B cell (primary cell): ENCODE measurements at regions not wholly inside any gene's neighbourhood (a gene's known extent, or its start where the extent isn't known, plus 50 kb on each side); places are given as distances from the start of the nearest gene placed in this dataset.

Source experiments
- ATAC-seq: fragments of 200-7000 bp; cut with Tn5 transposase; one replicate; pipeline ENCODE4 v1.10.0; 2021; ENCODE audit warnings: low read depth, mild to moderate bottlenecking, moderate number of reproducible peaks, moderate library complexity
- CTCF ChIA-PET: fragments of 350-600 bp; sonication (Branson Sonifier 250); formaldehyde crosslinking; loops from one replicate; lab custom pipeline; 2021; ENCODE audit warnings: antibody characterized with exemption, inconsistent platforms; lab: Charles Lee
- POLR2A ChIA-PET: fragments of 350-600 bp; sonication (Branson Sonifier 250); formaldehyde crosslinking; loops from one replicate; lab custom pipeline; 2021; ENCODE audit warnings: antibody characterized with exemption; lab: Charles Lee
- DNase-seq: peaks from one replicate; pipeline ENCODE4 v3.0.0; 2013
- H2AFZ ChIP-seq: 2 replicates; pipeline ENCODE4 v1.6.1; 2012; ENCODE audit warnings: mild to moderate bottlenecking, low read depth, low read length; ENCODE audit not compliant: insufficient read depth, poor library complexity, severe bottlenecking
- H3K27ac ChIP-seq, 2 donors: 1 replicate in 1 of 2; 2 replicates in 1 of 2; pipeline ENCODE4 v1.5.1; 2012 to 2013; ENCODE audit warnings: low read length in 2 of 2, mild to moderate bottlenecking in 2 of 2, moderate library complexity in 1 of 2
- H3K27me3 ChIP-seq, 4 experiments: fragments of 200-600 bp in 1 of 4; sonication (generic) in 1 of 4; replicated peaks in 1 of 4; 1 replicate in 2 of 4; 2 replicates in 2 of 4; pipeline versions ENCODE4 v1.6.1 to v1.7.0; 2013 to 2016; ENCODE audit warnings: low read length in 3 of 4, mild to moderate bottlenecking in 2 of 4, mixed read lengths in 1 of 4, moderate library complexity in 1 of 4; ENCODE audit not compliant: insufficient read depth in 4 of 4, control insufficient read depth in 3 of 4; ENCODE audit errors: control extremely low read depth in 1 of 4
- H3K36me3 ChIP-seq, 2 experiments: replicated peaks in 1 of 2; 1 replicate in 1 of 2; 2 replicates in 1 of 2; pipeline versions ENCODE4 v1.6.1 to v1.7.1; 2013; ENCODE audit warnings: low read length in 1 of 2; ENCODE audit not compliant: insufficient read depth in 2 of 2, control insufficient read depth in 1 of 2; ENCODE audit errors: control extremely low read depth in 1 of 2, extremely low read depth in 1 of 2
- H3K4me1 ChIP-seq, 2 donors: fragments of 200-600 bp in 1 of 2; sonication (generic) in 1 of 2; 1 replicate in 1 of 2; 2 replicates in 1 of 2; pipeline versions ENCODE4 v1.5.1 to v1.6.1; 2013 to 2017; ENCODE audit warnings: low read length in 2 of 2; ENCODE audit not compliant: control insufficient read depth in 2 of 2, insufficient read depth in 2 of 2
- H3K4me2 ChIP-seq: replicated peaks from 2 replicates; pipeline ENCODE3; 2012; ENCODE audit warnings: mild to moderate bottlenecking, low read depth, low read length; ENCODE audit not compliant: poor library complexity, severe bottlenecking
- H3K4me3 ChIP-seq, 5 experiments: fragments of 200-600 bp in 1 of 5; sonication (generic) in 1 of 5; 1 replicate in 3 of 5; 2 replicates in 2 of 5; pipeline versions ENCODE4 v1.5.1 to v1.7.0; 2011 to 2016; ENCODE audit warnings: low read length in 4 of 5, mild to moderate bottlenecking in 4 of 5, low read depth in 2 of 5, control low read depth in 1 of 5, moderate library complexity in 1 of 5; ENCODE audit not compliant: insufficient read depth in 1 of 5; ENCODE audit errors: control extremely low read depth in 1 of 5, extremely low read depth in 1 of 5
- H3K79me2 ChIP-seq: fragments of 200-600 bp; sonication (generic); one replicate; pipeline ENCODE4 v1.6.0; 2016; ENCODE audit warnings: low read length; ENCODE audit not compliant: control insufficient read depth, insufficient read depth
- H3K9ac ChIP-seq: fragments of 200-600 bp; sonication (generic); 2 replicates; pipeline ENCODE4 v1.6.1; 2017; ENCODE audit warnings: mild to moderate bottlenecking, low read length, moderate library complexity
- H3K9me3 ChIP-seq, 3 donors: one replicate each; pipeline versions ENCODE4 v1.6.1 to v1.7.1; 2013; ENCODE audit warnings: low read length in 2 of 3; ENCODE audit not compliant: control insufficient read depth in 2 of 3, insufficient read depth in 1 of 3; ENCODE audit errors: control extremely low read depth in 1 of 3
- H4K20me1 ChIP-seq: 2 replicates; pipeline ENCODE4 v1.6.0; 2012; ENCODE audit warnings: mild to moderate bottlenecking, low read length; ENCODE audit not compliant: insufficient read depth, control insufficient read depth, poor library complexity, severe bottlenecking
- H3K27ac Mint-ChIP-seq: one replicate; pipeline ENCODE4 v1.8.0; 2021; ENCODE audit warnings: mixed read lengths
- H3K27me3 Mint-ChIP-seq: one replicate; pipeline ENCODE4 v1.8.0; 2021; ENCODE audit warnings: mixed read lengths
- H3K4me1 Mint-ChIP-seq: one replicate; pipeline ENCODE4 v1.8.0; 2021; ENCODE audit warnings: mixed read lengths
- H3K4me3 Mint-ChIP-seq: one replicate; pipeline ENCODE4 v1.8.0; 2021; ENCODE audit warnings: mixed read lengths
- H3K9me3 Mint-ChIP-seq: one replicate; pipeline ENCODE4 v1.8.0; 2022; ENCODE audit warnings: mixed read lengths; ENCODE audit not compliant: insufficient read depth
- EZH2 ChIP-seq: IDR thresholded peaks from 2 replicates; pipeline ENCODE4 v1.6.1; 2012; ENCODE audit warnings: borderline replicate concordance, low read depth, mild to moderate bottlenecking, moderate library complexity, low read length; ENCODE audit not compliant: insufficient read depth, poor library complexity, severe bottlenecking
- WGBS: methylation state at CpG from one replicate; pipeline ENCODE4 v1.1.5; 2013; ENCODE audit warnings: missing lambda C conversion rate; ENCODE audit not compliant: insufficient coverage; 5-methylcytosine and 5-hydroxymethylcytosine counted together
- intact Hi-C: fragments of 100-400 bp; cut with micrococcal nuclease; formaldehyde crosslinking; loops from one replicate; pipeline ENCODE4 v1.10.0; 2022
- TF ChIP-seq, protein P1 (sequence below): fragments of 200-600 bp; IDR thresholded peaks from one replicate; pipeline ENCODE4 v1.8.0; 2022; ENCODE audit warnings: antibody characterized with exemption, mild to moderate bottlenecking

GRCh38 chr2:56816666-56817065 lies 632.9 kb downstream of the CCDC85A start:
- no peak for TF ChIP-seq EZH2
- TF ChIP-seq, protein P1, sequence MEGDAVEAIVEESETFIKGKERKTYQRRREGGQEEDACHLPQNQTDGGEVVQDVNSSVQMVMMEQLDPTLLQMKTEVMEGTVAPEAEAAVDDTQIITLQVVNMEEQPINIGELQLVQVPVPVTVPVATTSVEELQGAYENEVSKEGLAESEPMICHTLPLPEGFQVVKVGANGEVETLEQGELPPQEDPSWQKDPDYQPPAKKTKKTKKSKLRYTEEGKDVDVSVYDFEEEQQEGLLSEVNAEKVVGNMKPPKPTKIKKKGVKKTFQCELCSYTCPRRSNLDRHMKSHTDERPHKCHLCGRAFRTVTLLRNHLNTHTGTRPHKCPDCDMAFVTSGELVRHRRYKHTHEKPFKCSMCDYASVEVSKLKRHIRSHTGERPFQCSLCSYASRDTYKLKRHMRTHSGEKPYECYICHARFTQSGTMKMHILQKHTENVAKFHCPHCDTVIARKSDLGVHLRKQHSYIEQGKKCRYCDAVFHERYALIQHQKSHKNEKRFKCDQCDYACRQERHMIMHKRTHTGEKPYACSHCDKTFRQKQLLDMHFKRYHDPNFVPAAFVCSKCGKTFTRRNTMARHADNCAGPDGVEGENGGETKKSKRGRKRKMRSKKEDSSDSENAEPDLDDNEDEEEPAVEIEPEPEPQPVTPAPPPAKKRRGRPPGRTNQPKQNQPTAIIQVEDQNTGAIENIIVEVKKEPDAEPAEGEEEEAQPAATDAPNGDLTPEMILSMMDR, result no peak
- ChIA-PET CTCF (no interaction called here), POLR2A (no interaction called here)
- H4K20me1 ChIP-seq, result no peaks in the 10 kb centered on the region
- Mint-ChIP-seq H3K4me1 (no peaks in the 10 kb centered on the region), H3K9me3 (peaks cover 8% of the 10 kb centered on the region), H3K4me3 (no peak overlapping the region), H3K27ac (no peak overlapping the region), H3K27me3 (no peaks in the 10 kb centered on the region)
- no peaks in the 10 kb centered on the region for H3K79me2 ChIP-seq
- H3K9ac ChIP-seq, result no peak overlapping the region
- peaks cover 0 to 15% (median 0%) of the 10 kb centered on the region in 3 donors for H3K9me3 ChIP-seq
- H2AFZ ChIP-seq, result no peak overlapping the region
- no peaks in the 10 kb centered on the region for H3K27me3 ChIP-seq
- DNase-seq (no peak), ATAC-seq (no peak)
- H3K4me2 ChIP-seq, result no peak overlapping the region
- H3K4me1 ChIP-seq, result no peaks in the 10 kb centered on the region
- no peaks in the 10 kb centered on the region for H3K36me3 ChIP-seq
- intact Hi-C loops, result no loop called here
- H3K4me3 ChIP-seq, result no peak overlapping the region
- no peak overlapping the region for H3K27ac ChIP-seq
- 70% methylated on average over 5 of the region's 5 CpGs for WGBS

- Histone ChIP-seq H3K9ac (no peak overlapping the region), H3K27ac (no peak overlapping the region), H3K4me2 (no peak overlapping the region), H2AFZ (no peak overlapping the region), H3K36me3 (no peaks in the 10 kb centered on the region), H3K9me3 (peaks cover 0 to 1% (median 0%) of the 10 kb centered on the region in 3 donors), H3K4me1 (no peaks in the 10 kb centered on the region), H4K20me1 (no peaks in the 10 kb centered on the region), H3K27me3 (no peaks in the 10 kb centered on the region), H3K4me3 (no peak overlapping the region), H3K79me2 (no peaks in the 10 kb centered on the region)
- no peak for DNase-seq
- Mint-ChIP-seq H3K9me3 (no peaks in the 10 kb centered on the region), H3K27me3 (no peaks in the 10 kb centered on the region), H3K27ac (no peak overlapping the region), H3K4me1 (no peaks in the 10 kb centered on the region), H3K4me3 (no peak overlapping the region)
- ChIA-PET CTCF (no interaction called here), POLR2A (no interaction called here)
- TF ChIP-seq EZH2, result no peak
- TF ChIP-seq, protein P1, result no peak
- 100% methylated on average over 1 of the region's 1 CpG for WGBS
- ATAC-seq, result no peak
- intact Hi-C loops, result no loop called here
Observed at GRCh38 chr2:56831780-56832179, 648.0 kb downstream of the CCDC85A start.
